G401.6 (cell line): ENCODE measurements at regions not wholly inside any gene's neighbourhood (a gene's known extent, or its start where the extent isn't known, plus 50 kb on each side); places are given as distances from the start of the nearest gene placed in this dataset.

ENCODE experiments used
- FAIRE-seq: peaks from 2 replicates; lab custom pipeline; 2012; peaks lifted over from hg19 to GRCh38; lab: Jason Lieb, UNC

DNA sequence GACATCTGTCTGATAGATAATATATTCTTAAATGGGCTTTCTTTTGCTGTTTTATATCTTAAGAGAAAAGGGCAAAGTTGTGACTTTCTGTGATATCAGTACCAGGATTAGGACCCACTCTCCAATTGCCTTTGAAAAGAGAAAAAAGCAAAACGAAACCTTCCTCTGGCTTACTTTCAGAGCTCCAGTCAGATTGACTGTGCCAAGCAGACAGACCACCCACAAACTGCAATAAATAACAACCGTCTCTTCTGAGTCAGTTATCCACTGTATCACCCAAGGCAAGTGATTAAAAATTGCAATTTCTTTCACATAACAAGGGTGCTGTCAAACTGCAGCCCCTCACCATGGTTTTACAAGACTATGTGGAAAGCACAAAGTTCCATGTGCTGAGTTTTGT lies 230.5 kb upstream of the SETBP1 start:
- no peak for FAIRE-seq

DNA sequence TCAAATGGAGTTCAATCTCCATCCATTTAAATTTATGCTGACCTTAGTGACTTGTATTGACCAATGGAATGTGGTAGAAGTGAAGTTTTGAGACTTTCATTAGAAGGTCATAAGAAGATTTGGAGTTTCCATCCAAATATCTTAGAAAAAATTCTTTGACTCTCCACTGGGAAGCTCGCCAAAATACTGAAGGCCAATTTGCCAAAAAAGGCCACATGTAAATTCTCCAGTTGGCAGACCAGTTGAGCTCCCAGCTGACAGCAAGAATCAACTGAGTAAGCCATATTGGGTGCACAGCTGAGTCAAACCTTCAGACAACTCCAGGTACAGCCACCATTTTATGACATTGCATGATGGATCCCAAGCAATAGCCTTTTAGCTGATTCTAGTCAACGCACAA lies 228.3 kb upstream of the SETBP1 start:
- no peak for FAIRE-seq

DNA sequence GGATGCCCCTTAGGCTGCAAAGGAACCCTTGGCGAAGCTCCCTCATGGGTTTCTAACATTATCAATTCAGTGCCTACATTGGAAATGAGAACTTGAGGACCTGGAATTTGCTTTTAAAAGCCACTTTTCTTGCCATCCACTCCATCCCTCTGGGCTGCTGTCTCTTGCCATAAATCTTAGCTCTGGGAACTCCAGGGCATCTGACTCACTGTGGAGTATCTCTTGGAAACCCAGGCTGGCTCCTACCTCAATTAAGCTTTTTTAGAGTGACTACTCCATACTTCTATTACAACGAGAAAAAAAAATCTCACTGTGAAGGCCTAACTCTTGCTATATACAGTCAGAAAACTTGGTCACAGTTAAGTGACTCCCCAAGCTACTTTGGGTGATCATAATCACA lies 227.2 kb upstream of the SETBP1 start:
- FAIRE-seq = no peak

DNA sequence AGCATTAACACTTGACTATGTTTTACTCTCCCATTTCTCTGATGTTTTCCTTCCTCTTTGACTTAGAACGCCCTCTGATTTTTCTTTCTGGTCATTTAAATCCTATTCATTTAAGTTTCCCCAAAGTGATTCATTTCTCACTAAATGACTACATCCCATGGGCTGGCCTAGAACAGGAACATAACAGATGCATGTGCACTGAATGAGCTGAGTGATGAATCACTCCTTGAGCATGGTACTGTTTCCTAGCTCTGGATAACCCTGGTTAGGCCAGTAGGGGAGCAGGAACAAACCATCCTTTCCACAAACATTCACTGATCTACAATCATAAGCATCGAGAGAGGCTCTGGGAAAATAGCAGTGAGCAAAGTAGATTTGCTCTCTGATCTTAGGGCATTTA lies 221.9 kb upstream of the SETBP1 start:
- no peak for FAIRE-seq

DNA sequence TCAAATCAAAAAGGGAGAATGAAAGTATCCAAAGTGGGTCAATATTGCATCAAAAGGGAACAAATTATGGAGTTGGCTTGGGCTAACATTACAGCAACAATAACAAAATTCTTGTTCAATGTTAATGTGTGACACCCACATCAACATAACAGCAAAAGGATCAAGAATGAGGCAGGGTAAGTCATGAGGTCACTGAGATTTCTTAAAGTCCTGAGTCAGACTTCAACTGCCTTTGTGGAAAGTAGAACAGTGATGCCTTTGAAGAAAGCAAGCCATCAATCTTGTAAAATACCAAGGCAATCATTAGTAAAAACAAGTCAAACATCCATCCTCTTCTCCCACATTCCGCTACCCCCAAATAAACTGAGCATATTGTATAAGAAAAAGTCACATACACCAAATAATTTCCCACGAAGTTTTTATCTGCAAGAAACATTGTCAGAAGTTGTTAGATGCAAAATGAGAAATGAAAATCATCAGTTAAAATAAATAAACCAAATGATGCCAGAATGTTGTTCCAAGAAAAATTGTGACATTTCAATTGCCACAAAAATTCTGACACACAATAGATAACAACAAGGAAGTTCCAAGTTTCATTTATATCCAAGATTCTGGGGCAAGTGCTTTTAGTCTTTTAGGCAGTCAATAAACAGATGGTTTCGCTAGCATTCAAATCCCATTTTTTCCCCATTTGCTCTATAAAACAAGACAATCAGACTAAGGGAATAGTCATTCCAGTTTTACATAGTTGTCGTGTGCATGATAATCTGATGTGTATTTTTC lies 216.1 kb upstream of the SETBP1 start:
- no peak for FAIRE-seq

DNA sequence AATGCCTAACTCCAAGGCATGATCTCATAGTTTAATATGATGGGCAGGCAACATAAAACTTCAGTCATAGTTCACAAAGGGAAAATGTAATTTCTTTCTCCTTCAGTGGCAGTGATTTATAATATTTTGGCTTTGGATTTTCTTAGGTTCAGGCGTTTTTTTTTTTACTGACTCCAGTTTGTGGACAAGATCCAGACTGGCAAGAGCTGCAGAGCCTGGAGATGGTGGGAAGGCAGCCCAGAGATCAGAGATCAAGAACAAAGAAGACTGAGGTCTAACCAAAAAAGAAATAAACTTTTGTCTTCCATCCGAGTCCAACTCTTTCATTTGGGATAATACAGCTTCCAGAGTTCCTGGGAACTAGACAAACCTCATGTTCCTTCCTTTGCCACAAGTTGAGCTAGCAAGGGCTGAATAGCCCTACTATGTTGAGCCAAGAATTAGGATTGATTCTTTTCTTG lies 215.3 kb upstream of the SETBP1 start:
- no peak for FAIRE-seq

DNA sequence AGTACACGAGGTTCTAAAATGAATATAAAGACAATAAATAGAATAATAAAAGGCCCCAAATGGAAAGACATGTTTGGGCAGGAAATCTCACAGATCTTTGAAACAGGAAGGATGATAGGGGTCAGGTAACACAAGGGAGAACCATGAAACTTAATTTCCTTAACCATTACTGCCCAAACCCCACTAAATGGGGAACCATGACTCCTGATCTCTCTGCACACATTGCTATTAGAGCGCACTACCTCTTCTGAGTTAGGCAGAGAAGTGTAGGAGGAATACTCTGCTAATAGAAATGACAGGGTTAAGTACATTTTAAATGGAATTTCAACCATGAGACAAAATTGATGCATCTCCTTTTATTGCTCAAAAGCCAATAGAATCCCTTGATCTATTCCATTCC lies 213.7 kb upstream of the SETBP1 start:
- no peak for FAIRE-seq

DNA sequence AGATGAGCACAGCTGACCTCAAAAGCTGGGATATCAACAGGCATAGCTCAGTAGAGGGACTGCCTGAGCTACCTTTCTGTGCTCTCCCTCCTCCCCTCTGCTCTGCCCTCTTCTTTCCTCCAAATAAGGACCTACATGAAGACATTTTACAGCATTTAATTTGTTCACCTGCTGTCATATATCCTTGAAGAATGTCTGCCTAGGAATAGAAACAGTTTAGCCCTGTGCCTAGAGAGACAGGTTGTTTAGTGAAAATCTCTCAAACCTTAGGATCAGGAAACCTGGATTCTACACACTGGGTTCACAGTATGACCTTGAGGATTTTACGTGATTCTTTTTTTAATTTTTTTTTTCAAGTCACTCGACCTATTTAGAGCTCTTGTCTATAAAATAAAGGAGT lies 213.0 kb upstream of the SETBP1 start:
- FAIRE-seq = no peak

DNA sequence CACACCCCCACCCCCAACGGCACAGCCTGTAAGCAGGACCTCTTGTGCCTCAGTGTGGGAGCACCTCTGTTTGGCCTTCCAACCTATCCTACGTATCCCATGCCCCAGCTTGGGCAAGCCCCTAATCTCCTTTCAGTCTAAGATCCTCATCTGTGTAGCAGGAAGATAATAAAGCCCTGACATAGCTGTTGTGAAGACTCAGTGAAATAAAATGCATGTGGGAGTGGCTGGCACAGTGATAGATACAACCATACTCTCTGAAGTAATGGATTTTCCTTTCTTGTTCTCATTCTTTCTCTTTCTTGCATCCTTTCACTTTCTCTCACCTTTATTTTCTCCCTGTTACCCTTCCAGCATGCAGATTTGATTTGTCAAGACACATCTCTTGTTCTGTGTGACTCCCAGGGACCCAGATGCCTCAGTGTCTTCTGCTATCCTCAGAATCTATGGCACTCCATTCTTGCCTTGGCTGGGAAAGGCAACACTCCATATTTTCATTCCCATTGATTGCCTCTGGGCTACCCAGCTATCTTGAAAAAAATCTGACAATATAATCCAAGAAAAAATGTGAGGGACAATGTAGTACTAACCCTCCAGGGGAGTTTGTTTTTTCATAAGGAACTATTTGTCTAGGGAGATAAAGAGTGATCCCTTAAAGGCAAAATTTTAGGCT lies 207.2 kb upstream of the SETBP1 start:
- FAIRE-seq = no peak

DNA sequence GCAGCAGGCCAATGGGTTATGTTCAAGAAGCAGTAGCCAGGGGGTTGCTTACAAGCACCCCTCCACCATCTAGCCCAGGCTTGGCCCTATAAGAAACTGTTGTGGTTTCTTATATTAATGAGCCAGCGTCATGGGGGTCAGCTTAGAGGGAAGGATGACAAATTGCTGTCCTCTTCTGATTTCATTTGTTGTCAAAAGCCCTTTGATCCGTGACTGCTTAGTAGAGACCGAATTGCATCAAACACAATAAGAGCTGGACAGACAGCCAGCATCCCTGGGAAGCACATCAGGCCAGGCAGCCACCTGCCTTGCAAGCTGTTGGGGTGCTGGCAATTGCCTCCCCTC lies 206.6 kb upstream of the SETBP1 start:
- FAIRE-seq = no peak

DNA sequence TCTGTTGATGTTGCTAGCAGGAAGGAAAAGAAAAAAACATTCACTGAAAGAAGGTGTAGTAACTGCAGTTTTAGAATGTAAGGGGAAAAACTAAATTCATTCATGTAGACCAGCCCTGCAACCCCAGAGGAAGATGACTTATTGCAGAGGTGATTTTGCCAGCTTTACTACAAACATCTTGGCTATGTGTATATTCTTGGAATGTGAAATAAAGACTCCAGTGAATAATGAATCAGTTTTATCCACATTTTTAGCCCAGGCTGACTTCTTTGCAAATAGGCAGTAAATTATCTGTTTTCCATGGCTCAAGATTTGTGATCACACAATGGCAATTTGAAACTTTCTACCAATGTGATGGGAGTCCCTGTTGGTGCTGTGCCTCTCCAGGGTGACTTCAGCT lies 206.1 kb upstream of the SETBP1 start:
- FAIRE-seq = no peak

DNA sequence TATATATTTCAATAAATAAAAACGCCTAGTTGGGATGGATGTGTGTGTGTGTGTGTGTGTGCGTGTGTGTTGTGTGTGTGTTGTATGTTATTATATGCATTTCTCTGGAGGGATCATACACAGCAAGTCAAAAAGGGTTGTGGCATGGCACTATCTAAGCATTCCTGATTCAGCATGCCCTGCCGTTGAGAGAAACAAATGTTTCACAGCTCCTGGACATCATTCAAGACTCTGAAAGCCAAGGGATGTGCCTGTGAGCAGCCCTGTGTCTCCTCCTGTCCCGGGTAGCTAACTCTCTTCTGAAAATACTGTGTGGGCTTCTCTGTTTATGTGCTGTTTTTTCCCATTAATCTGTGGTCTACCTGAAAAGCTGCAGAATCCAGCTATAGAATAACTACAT lies 197.9 kb upstream of the SETBP1 start:
- no peak for FAIRE-seq

DNA sequence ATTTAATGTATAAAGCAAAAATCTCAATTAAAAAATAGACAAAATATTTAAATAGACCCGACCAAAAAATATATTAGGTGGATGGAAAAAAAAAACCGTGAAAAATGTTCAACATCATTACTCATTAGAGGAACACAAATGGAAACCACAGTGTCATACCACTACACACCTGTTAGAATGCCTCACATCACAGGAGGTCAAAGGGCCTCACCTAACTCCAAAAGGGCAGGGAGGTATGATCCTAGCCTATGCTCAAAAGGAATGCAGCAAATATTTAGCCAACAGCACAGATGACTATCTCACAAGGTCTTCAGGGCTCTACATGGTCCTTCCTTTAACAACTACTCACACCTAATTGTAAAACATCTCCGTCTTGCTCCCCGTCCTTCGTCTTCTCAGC lies 185.5 kb upstream of the SETBP1 start:
- FAIRE-seq = no peak

DNA sequence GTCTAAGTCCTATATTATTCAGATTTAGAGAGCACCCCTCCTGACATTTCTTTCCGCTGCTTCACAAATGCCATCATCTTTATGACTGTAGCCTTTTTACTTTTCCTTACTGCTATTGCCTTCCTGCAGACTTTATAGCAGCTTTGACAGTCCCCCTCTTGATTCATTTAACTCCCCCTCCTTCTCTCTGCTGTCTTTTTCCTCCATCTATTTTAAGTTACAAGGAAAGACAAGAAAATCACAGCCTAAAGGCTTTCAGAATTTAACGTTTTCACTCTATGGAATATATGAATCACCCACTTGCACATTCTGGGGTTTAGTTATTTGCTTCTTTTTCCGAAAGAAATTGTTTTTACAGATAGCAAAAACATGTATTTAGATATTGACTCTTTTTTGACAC lies 183.4 kb upstream of the SETBP1 start:
- no peak for FAIRE-seq

DNA sequence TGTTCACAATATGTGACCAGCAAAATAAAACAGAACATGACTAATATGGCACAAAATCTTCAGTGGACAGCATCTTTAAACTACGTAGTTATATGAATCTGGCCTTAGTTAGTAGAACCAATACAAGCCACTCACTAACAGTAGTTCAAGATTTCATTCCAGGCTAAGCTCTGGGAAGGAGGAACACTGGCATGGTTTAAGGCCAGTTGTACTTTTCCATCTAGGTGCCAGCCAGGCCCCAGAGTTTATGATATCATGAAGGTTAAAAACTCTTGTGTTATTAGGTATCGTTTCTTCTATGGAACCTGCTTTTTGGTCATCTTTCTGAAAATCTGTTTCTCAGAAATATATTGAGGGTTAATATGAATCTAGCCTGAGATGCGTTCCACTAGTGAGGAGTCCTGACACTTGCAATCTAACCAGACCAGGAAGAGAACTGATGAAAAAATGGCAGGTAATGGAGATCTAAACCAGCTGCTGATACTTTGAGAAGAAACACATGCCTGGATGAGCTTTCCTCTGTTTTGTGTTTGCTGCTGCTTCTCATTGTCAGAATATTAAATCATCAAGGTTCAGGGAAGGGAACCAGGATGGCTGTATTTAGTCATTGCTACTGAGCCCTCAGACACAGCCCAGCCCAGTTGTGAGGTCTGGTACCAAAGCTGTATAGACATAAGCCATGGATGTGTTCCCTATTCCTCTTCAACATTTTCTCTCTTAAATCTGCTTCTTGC lies 182.8 kb upstream of the SETBP1 start:
- FAIRE-seq = no peak

DNA sequence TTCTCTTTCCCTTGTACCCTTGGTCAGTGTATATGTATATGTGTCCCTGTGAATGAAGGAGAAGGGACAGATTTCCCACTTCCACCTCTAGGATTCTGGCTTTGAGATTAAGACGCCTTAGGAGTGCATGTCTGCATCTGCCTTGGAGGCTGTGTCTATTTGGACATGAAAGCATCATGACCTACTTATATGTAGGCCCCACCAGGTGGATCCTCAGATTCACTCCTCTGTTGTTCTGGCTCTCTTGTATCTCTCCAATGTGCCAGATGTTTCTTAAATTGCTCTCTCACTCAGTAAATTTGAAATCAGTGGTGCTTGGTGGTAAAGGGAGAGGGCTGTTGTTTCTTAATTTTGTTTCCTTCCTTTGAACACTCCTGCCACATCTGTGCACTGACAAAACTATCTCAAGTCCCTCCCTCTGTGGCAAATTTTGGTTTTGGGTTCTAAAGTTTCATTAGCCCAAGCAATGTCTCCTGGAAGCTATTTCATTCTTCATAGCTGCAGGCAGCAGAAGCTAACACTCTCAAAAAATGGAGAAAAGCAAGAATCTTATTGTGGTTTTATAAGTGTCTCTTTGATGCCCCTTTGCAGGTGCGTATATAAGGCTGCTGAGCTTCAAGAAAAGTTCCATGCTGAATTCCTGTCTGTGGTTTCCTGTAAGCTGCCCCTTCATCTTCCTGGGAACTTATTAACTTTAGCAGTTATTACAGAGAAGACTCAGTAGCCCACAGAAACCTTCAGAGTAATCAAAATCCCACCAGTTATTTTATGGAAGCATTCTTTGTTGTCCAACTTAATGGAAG lies 179.7 kb upstream of the SETBP1 start:
- no peak for FAIRE-seq

DNA sequence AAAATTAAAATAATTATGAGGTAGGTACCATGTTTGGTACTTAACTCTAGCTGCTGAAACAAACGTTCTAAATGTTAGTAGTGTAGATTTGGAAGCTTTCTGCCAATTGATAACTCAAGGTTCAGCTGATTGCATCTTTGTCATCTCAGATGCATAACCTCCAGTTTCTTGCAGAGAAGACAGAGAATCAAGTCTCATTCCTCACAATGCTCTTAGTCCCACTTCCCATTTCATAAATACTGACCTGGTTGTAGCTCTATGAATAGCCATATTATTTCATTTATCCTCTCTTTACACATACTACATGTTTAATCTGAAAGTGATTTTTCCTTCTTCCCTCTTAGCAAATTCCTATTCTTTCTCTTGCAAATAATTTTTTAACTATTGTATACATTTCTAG lies 178.5 kb upstream of the SETBP1 start:
- no peak for FAIRE-seq

DNA sequence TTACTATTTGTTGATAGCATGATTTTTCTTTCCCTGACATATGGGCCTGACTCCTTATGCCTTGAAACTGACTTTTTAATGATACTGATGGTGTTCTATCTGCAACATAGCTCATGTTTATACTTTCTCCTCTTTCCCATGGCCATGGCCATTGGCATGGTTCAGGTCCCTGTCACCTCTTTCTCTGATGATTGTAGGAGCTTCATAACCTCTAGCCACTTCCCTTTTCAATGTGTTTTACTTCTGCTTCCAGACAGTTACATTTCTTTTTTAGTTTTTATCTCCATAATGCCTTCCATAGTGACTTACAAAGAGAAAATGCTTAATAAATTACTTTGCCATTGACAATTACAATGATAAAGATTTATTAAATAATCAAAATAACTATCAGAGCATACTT lies 177.9 kb upstream of the SETBP1 start:
- FAIRE-seq = no peak

DNA sequence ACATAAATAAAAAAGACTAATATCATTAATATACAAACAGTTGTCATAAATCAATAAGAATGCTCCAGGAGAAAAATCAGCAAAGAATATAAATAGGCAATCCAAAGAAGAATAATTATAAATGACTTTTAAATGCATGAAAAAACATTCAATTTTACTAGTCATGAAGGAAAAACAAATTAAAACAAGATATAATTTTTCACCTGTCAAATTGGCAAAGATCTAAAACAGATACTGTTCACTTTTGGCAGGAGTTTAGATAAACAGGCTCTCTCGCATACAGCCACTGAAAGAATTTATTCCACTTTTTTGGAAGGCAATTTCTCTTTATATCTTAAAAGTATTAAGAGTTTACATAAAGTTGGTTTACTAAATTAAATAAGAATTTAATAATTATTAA lies 176.8 kb upstream of the SETBP1 start:
- FAIRE-seq = no peak

DNA sequence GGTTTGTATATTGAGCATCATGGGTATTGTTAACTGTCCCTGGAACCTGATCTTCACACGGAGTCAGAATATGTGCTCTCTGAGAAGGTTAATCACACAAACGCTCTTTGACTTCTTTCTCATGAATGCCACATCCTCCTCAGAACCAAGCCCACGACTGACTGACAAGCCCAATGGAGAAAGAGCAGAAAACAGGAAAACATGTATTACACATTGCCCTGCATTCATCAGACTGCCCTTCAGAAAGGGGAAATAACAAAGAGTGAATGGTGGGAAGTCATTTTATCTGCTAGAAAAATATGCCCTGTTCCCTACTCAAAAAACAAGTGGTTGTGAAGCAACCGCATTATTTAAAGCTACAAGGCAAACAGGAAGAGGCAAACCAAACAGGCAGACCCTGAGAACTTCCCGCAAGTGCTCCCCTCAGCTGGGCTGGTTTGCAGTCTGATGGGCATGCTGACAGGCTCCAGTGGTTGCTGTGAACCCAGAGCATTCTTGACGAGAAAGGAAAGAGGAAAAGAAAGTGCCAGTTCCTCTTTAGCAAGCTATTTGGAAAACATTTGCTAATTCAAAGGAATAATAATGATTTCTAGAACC lies 172.9 kb upstream of the SETBP1 start:
- FAIRE-seq = no peak

DNA sequence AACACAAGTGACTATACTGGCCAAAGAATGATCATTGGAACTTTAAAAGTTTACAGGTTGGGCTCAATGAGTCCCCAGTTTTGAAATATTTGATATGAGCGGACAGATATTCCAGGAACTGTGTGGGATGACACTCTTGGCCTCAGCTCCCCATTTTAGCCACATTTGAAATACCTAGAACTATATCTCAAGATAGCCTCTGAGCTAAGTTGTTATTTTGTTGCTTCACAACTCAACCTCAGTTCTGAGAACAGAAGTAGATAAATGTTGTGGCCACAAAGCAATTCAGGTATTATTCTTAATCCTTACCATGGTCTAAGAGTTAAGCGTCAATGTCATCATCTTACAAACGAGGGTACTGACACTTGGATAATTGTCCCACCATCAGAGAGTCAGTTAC lies 172.2 kb upstream of the SETBP1 start:
- no peak for FAIRE-seq

DNA sequence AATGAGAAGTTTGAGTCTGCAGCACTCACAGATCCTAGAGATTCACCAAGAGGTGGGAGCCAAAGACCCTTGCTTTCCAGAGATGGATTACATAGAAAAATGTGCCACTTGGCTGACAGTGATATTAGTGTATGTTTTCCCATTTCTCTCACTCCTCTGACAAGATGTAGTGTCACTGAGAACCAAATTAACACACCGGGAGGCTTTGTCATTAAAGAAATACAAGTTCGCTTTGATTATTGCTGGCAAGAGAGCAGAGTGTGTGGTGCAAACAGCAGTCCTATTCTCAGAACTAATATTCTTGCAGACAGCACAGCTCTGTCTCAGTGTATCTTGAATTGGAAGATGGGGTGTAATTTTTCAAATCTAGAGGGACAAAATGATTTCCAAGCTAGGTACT lies 171.6 kb upstream of the SETBP1 start:
- no peak for FAIRE-seq
